ENCODE measurements at regions not wholly inside any gene's neighbourhood (a gene's known extent, or its start where the extent isn't known, plus 50 kb on each side); places are given as distances from the start of the nearest gene placed in this dataset.

GRCh38 chr20:43832096-43832816 is 82.4 kb upstream of the TOX2 start:
- TF ChIP-seq CTCF (IDR thresholded peaks at IDR 0.05): no peak
- TF ChIP-seq POLR2A (IDR thresholded peaks at IDR 0.05): no peak

All from heart left ventricle (tissue), 13 donors.